Endometrium (tissue), 2 donors: ENCODE measurements at regions not wholly inside any gene's neighbourhood (a gene's known extent, or its start where the extent isn't known, plus 50 kb on each side); places are given as distances from the start of the nearest gene placed in this dataset.
"Not testable (repeated sequence)": the region's sequence is repeated elsewhere in the genome, so short reads cannot be mapped to it uniquely, and the experiment has no call there.

Experiments
- FAIRE-seq: peaks from 2 replicates; lab custom pipeline; 2012; peaks lifted over from hg19 to GRCh38; lab: Jason Lieb, UNC
- donor health status: control.
- donor health status: control.

DNA sequence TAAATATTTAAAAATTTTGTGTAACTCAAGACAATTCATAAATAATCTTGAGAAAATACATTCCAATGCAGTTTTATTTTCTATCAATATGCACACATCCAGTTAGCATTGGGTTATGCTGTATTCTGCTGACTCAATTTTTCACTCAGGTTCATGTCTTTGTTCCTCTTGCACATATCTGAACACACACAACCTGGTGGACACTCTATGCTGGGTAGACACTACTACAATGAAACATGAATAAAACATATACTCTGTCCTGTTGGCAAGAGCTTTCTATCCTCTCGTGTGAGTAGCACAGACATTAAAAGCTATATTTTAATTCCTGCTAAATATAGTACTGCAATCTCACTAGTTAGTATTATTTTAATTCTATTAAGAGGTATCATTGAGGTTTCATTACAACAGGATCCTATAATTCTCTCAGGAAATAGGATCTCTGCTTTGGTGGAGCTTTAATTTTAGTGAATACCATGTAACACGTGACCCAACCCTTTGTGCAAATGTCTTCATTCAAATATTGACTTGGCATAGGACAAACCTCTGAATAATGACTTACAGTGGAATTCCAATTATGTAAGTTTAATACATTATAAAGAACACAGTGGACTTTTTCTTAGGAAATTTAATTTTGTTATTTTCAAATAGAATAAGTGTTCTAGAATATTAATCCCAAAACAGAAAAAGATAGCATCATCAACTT is 342.3 kb upstream of the TMEFF2 start:
- FAIRE-seq = no peak

DNA sequence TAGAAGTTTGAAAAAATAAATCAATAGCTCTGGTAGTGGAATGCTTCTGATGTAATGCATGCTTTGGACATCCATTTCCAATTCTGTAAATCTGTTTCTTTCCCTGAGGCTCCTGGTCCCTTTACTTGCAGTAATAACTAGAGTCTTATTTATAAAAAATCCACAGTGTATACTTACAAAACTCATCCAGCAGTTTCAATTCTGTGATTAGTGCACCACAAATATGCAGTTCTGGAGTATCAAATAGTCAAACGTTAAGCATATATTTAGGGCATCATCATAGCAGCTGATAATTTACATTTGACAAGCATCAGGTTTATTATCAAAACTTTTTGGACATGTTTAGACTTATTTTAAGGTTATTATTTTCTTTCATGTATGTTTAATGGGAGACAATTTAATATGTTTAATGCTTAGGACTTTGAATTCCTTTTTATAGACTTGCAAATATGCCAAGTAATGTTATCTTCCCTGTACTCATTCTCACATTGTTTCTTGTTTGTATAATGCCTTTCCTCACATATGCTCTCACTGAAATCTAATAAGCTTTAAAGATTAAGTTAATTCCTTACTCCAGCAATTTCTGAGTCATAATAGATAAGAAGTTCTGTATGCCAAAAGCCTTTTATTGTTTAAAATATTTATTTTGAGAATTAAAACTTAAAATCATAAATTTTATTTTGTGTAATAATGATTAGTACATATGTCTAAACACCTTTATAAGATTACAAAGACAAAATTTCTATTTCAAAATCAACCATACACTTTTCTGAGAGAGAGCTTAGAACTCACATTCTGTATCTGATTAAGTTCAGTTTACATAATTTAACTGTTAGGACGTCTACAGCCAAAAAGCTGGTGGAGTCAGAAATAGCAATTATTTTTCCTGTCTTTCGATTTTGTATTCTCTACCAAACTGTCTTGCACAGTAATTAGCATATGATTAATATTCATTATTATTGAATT is 341.5 kb upstream of the TMEFF2 start:
- no peak for FAIRE-seq

DNA sequence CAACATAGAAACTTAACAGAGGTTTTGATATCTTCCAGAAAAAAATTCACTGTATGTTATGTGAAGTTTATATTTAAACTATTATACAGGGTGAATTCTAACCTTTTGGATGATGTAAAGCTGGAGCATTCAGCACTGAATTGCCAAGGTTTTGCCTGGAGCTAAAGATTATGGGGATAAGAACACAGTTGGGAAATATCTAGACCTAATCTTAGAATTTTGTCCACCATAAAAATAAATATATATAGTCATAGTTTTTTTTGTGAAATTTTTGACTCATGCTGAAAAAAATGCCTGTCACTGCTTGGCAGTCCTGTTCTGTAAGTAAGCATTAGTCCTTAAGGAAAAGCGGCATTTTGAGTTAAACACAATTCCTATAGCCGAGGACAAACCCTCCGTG is 339.3 kb upstream of the TMEFF2 start:
- FAIRE-seq = no peak

DNA sequence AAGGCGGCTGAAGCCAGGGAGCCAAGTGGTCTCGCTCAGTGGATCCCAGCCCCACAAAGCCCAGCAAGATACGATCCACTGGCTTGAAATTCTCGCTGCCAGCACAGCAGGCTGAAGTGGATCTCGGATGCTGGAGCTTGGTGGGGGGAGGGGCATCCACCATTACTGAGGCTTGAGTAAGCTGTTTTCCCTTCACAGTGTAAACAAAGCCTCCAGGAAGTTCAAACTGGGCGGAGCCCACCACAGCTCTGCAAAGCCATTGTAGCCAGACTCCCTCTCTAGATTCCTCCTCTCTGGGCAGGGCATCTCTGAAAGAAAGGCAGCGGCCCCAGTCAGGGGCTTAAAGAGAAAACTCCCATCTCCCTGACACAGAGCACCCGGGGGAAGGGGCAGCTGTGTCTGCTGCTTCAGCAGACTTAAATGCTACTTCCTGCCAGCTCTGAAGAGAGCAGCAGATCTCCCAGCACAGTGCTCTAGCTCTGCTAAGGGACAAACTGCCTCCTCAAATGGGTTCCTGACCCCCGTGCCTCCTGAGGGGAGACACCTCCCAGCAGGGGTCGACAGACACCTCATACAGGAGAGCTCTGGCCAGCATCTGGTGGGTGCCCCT is 330.0 kb upstream of the TMEFF2 start:
- not testable (repeated sequence) for FAIRE-seq

DNA sequence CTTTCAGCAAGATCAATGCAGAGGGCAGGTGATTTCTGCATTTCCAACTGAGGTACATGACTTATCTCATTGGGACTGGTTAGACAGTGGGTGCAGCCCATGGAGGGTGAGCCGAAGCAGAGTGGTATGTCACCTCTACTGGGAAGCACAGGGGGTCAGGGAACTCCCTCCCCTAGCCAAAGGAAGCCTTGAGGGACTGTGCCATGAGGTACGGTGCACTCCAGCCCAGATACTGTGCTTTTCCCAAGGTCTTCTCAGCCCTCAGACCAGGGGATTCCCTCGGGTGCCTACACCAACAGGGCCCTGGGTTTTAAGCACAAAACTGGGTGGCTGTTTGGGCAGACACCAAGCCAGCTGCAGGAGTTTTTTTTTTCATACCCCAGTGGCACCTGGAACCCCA is 329.5 kb upstream of the TMEFF2 start:
- FAIRE-seq = not testable (repeated sequence)

DNA sequence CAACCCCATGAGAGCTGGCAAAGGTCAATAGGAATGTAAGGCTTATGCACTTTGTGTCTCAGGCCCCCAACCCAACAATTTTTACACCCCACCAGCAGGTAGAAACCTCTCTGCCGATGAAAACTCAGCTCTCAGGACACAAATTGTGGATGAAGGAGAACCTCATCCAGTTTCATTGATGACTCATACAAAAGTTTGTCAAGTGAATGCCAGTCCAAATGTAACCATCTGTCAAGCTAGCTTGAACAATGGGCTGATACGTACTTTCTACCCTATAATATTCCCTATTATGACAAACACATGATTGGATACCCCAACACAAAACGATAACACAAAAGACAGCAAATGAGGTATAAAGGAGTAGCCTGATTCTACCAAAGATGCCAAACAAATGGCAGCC is 321.2 kb upstream of the TMEFF2 start:
- no peak for FAIRE-seq

DNA sequence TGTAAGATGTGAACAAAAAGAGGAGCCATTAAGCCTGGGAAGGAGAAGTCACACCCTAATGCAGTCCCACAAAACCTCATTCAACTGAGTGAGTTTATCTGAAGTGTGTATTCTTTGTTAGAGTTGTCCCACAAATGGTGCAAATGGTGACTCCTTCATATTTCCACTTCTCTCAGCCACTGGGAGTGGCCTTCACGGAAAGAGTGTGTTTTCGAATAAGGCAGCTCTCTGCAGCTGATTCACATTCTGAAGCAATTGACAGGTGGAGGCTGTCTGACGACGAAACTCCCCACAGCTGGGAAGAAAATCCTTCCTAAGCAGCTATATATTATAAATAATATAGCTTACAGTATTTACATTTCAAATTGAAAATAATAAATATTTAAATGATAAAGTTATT is 318.8 kb upstream of the TMEFF2 start:
- FAIRE-seq = no peak

DNA sequence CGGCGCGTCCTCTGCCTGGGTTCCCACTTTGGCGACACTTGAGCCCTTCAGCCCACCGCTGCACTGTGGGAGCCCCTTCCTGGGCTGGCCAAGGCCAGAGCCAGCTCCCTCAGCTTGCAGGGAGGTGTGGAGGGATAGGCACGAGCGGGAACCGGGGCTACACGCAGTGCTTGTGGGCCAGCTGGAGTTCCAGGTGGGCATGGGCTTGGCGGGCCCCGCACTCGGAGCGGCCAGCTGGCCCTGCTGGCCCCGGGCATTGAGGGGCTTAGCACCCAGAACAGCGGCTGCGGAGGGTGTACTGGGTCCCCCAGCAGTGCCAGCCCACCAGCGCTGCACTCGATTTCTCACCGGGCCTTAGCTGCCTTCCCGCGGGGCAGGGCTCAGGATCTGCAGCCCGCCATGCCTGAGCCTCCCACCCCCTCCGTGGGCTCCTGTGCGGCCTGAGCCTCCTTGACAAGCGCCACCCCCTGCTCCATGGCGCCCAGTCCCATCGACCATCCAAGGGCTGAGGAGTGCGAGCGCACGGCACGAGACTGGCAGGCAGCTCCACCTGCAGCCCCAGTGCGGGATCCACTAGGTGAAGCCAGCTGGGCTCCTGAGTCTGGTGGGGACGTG is 313.2 kb upstream of the TMEFF2 start:
- FAIRE-seq = not testable (repeated sequence)

DNA sequence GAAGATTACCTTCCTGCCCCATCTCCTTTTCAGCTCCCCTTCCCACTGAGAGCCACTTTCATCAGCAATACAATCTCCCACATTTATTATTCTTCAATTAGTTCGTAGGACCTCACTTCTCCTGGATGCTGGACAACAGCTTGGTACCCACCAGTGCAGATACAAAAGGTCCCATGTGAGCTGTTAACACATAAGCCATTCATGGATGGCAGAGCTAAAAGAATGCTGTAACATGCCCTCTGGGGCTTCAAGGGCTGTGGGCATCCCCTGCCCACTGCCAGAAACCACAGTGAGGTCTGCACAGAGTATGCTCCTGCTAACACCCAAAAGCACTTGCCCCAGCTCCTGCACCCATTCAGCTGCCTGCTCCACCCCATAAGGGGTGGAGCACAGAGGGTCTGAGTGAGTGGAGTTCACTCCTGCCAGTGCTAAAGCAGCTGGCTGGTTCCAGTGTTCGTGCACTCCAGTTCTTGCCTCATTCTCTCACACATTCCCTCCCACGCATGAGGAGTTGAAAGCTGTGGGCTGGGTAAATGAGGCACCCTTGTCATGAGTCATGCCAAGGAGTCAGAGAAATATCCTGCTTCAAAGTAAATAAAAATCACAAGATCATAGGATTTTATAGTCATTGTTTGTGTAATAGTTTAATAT is 305.9 kb upstream of the TMEFF2 start:
- FAIRE-seq = no peak

DNA sequence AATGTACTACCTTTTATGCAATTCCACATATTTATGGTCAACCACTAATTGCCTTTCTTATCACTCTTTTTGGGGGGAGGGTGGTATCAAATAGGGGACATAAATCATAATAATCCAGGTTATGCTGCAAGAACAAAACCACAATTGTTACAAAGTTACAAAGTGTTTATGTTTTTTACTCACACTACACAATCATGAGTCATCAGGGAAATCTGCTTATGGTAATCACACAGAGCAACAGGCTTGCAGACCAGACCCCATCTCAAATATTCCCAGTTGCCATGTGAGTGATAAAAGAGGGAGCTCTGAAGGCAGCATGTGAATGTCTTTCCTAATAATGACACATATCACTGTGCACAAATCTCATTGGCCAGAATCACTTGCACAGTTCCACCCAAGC is 304.7 kb upstream of the TMEFF2 start:
- FAIRE-seq = no peak

DNA sequence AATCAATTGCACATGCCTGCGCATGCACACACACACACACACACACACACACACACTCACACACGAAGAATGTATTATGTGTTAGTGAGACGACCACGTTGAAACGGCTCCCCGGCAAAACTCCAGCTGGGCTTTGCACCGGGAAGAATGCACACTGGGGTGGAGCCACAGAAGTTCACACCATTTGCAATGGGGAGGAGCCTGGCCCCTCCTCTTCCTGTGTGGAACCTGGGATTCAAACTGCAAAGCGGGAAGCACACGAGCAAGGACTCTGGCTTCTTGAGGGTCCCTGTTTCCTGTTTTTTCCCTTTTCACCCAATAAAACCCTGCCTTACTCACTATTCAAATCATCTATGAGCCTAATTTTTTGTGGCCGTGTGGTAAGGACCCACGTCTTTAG is 304.0 kb upstream of the TMEFF2 start:
- FAIRE-seq = no peak

DNA sequence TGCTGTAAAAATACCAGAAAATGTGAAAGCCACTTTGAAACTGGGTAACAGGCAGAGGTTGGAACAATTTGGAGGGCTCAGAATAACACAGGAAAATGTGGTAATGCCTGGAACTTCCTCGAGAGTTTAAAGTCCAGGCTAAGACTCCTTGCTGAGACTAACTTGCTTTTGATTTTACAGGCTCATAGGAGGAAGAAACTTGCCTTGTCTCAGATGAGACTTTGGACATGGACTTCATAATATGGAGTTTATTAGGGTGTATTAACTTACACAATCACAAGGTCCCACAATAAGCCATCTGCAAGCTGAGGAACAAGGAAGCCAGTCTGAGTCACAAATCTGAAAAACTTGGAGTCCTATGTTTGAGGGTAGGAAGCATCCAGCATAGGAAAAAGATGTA is 293.4 kb upstream of the TMEFF2 start:
- not testable (repeated sequence) for FAIRE-seq

DNA sequence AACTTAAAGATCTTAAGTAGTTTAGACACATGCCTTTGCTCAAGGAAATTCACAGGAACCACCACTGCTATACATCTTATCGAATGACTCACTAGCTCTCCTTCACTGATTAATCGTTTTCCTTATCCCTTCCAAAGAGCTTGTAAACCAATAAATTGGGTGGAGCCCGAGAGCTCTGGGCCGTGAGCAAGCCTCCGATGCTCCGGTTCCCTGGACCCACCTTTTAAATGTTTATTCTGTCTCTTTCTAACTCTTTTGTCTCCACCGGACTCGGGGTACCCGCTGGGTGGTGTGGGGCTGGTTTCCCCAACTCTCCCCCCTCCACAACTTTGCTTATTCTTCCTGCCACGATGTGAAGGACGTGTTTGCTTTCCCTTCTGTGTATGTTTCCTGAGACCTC is 292.9 kb upstream of the TMEFF2 start:
- no peak for FAIRE-seq

DNA sequence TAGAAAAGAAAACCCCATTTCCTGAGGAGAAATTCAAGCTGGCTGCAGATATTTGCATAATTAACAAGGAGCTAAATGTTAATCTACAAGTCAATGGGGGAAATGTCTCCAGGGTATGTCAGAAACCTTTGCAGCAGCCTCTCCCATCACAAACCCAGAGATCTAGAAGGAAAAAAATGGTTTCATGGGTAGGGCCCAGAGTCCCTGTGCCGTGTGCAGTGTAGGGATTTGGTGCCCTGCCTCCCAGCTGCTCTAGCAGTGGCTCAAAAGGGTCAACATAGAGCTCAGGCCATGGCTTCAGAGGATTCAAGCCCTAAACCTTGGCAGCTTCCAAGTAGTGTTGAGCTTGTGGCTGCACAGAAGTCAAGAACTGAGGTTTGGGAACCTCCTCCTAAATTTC is 290.2 kb upstream of the TMEFF2 start:
- FAIRE-seq = no peak

DNA sequence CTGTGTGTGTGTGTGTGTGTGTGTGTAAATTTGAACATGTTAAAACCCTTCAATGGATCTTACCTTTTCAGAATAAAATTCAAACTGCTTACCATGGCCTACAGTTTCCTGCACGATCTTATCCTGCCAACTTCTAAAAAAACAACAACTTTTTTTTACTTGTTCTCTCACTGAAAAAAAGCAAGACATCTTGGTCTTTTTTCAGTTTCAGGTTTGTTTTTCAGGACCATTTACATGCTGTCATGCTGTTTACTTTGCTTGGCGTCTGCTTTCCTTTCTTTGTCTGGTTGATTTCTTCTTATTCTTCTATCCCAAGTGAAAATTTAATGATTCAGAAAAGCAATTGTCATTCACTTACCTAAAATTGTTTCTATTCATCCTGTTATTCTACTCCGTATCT is 286.3 kb upstream of the TMEFF2 start:
- FAIRE-seq = no peak

DNA sequence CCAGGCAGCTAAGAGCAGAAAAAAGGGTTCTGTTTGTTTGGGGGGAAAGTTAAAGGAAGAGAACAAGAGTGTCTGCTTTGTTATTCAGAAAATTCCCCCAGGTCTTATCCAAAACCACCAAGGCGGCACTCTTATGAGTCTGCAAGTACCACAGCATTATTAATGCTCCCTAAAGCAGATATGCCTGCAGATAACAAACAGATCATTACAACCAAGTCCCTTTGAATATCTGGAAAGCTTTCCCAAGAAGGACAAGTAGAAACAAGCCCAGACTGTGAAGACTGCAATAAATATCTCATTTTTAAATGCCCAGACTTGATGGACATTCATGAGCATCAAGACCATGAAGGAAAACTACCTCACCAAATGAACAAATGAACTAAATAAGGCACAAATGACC is 278.6 kb upstream of the TMEFF2 start:
- no peak for FAIRE-seq

DNA sequence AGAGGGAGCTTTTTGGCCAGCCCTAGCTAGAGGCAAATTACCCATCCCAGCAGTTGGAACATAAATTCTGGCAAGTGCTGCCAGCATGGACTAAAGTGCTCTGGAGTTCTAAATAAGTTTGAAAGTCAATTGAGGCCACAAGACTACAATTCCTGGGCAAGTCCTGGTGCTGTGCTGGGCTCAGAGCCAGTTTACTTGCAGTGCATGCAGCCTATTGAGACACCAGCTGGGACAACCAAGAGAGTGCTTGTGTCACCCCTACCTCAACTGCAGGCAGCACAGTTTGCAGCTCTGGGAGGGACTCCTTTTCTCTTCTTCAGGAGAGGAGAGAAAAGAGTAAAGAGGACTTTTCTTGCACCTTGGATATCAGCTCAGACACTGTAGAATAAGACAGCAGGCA is 277.2 kb upstream of the TMEFF2 start:
- no peak for FAIRE-seq

DNA sequence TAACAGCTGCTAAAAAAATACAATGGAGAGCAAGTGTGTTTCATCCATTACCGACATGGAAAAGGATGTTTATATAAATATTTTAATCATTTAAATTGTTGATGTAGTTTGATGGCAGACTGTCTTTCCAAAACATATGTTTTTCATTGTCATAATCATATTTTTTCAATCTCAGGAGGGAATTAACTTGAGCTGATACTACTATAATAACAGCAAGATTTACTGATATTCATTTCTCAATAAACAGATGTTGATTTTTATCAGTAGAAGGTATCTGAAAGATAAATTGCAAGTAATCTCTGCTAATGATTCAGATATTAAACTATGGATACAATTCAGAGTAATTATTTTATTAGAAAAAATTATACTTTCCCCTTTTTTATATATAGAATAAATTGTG is 274.9 kb upstream of the TMEFF2 start:
- FAIRE-seq = no peak

DNA sequence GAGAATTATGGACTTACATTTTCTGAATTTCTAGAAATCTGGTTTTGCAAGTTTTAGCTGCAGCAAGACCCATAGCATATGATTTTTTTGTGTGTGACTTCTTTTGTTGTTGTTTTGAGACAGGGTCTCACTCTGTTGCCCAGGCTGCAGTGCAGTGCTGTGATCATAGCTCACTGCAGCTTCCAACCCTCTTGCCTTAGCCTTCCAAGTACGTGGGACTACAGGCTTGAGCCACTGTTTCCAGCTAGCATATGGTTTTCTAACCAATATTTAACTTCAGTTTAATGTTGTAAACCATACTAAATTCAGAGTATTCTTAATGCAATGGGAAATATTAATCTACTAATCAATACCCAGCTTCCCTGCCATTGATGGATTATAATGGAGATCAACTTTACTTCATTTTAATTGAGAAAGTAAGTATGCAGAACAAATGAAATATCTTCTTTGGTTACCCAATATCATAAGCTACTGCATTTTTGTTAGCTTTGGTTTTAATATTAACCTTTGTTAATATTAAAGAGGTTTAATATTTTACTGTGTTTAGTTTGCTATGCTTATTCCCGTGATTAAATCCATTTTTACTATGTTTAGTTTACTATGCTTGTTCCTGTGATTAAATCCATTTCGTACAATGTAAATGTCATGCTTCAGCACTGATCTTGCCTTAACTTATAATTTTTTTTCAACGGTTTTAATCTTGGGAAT is 273.4 kb upstream of the TMEFF2 start:
- no peak for FAIRE-seq

DNA sequence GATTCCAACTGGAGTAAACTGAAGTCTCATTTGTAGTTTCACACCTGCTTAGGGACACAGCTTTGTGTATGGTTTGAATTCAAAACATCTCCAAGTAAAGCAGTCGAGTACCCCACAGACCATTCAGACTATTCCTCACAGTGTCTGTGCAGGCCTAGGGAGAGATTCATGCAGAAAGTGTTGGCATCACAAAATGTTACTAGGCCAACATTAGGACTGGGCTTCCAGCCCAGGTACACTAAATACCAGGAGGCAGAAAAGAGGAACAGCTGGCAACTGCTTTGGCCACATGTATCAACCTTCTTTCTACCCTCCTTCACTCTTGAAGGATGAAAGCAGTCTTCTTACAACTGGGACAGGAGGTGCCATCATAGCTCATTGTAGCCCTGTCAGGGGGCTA is 270.4 kb upstream of the TMEFF2 start:
- no peak for FAIRE-seq

DNA sequence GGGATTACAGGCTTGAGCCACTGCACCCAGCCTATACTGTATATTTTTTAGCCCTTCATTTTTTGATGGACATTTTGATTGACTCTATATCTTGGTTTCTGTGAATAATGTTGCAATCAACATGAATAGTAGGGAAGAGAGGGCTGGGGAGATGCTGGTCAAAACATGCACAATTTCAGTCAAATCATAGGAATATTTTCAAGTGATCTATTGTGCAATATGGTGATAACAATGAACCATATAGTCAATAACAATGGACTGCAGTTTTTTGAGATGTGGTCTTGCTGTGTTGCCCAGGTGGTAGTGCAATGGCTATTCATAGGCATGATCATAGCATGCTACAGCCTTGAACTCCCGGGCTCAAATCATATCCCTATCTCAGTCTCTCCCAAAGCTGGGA is 264.7 kb upstream of the TMEFF2 start:
- FAIRE-seq = no peak

DNA sequence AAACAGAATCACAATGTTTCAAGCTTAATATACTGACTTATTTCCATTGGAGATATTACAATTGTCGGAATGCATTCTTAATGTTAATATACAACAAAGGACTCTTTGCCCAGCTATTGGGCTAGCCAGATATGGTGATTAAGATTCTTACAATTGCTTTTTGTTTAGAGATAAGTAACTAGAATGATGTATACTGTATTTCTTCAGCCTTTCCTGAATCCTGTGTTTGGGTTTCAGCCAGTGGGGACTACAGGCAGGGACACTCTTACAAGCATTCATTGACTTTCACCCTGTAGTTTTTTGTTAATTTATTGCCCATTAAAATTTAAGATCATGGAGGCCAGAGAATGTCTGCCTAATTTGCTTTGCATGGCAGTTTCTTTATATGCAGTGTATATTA is 254.1 kb upstream of the TMEFF2 start:
- FAIRE-seq = no peak
